HCT116 (cell line): ENCODE measurements at regions not wholly inside any gene's neighbourhood (a gene's known extent, or its start where the extent isn't known, plus 50 kb on each side); places are given as distances from the start of the nearest gene placed in this dataset.
"Not testable (repeated sequence)": the region's sequence is repeated elsewhere in the genome, so short reads cannot be mapped to it uniquely, and the experiment has no call there.

ENCODE experiments used
- CEBPB ChIP-seq: IDR thresholded peaks from 2 replicates; pipeline ENCODE4 v1.6.1; 2012; ENCODE audit warnings: low read depth
- CTCF ChIP-seq, 3 experiments: fragments of 200-600 bp in 1 of 3; sonication (generic) in 1 of 3; IDR thresholded peaks in 2 of 3; conservative IDR thresholded peaks in 1 of 3; 2 replicates each; pipeline ENCODE4 v1.5.1; 2012 to 2017; ENCODE audit warnings: low read depth in 2 of 3, low read length in 2 of 3, antibody characterized with exemption in 1 of 3, borderline replicate concordance in 1 of 3, control low read depth in 1 of 3, mild to moderate bottlenecking in 1 of 3, mixed read lengths in 1 of 3, mixed run types in 1 of 3, moderate library complexity in 1 of 3; ENCODE audit not compliant: insufficient read depth in 1 of 3
- ELF1 ChIP-seq: IDR thresholded peaks from 2 replicates; pipeline ENCODE4 v1.6.1; 2012; ENCODE audit warnings: low read depth, borderline replicate concordance
- EZH2 ChIP-seq: fragments of 200-600 bp; sonication (generic); IDR thresholded peaks from 2 replicates; pipeline ENCODE4 v1.6.1; 2017; ENCODE audit warnings: antibody characterized with exemption, mixed run types
- MAX ChIP-seq: IDR thresholded peaks from 2 replicates; pipeline ENCODE4 v1.6.1; 2012
- POLR2A ChIP-seq: IDR thresholded peaks from 2 replicates; pipeline ENCODE4 v1.7.0; 2011; ENCODE audit warnings: borderline replicate concordance; ENCODE audit not compliant: insufficient read depth, insufficient read length; ENCODE audit errors: extremely low read depth
- ZNF274 ChIP-seq: fragments of 200-500 bp; sonication (Bioruptor generic); IDR thresholded peaks from 2 replicates; pipeline ENCODE4 v1.6.1; 2014; ENCODE audit warnings: mild to moderate bottlenecking, low read depth, low read length, inconsistent platforms

GRCh38 chr20:30234477-30234876, 1023.0 kb upstream of the DEFB115 start:
- not testable (repeated sequence) for TF ChIP-seq POLR2A; EZH2; ZNF274; MAX; CTCF (IDR thresholded peaks at IDR 0.05 in 2 of 3, conservative IDR thresholded peaks at IDR 0.05 in 1 of 3; ENCODE audit: borderline replicate concordance in 1 of 3, insufficient read depth in 1 of 3, low read depth in 2 of 3, low read length in 2 of 3); ELF1; CEBPB
